SK-MEL-5 (cell line): ENCODE measurements at regions not wholly inside any gene's neighbourhood (a gene's known extent, or its start where the extent isn't known, plus 50 kb on each side); places are given as distances from the start of the nearest gene placed in this dataset.
"Not testable (repeated sequence)": the region's sequence is repeated elsewhere in the genome, so short reads cannot be mapped to it uniquely, and the experiment has no call there.

ENCODE experiments used
- DNase-seq: peaks from one replicate; pipeline ENCODE4 v3.0.0-alpha.2; 2016; ENCODE audit warnings: low read depth, low spot score
- in situ Hi-C: cut with HindIII; loops from 2 replicates; pipeline ENCODE4 v1.10.0; 2016; ENCODE audit warnings: low sequenced_read_pairs, high pct_unique_total_duplicates, low pct_unique_long_range_greater_than_20kb

- in situ Hi-C loops = no loop called here
- no peak for DNase-seq
These were observed 129.7 kb upstream of the ROPN1 start for GRCh38 chr3:124121379-124122312.

- in situ Hi-C loops = no loop called here
- DNase-seq = no peak
These were observed 133.4 kb upstream of the ROPN1 start for GRCh38 chr3:124125315-124125714.

GRCh38 chr3:124126436-124127023 is 134.6 kb upstream of the ROPN1 start:
- in situ Hi-C loops = no loop called here
- peak; percentile 29 for DNase-seq

GRCh38 chr3:124131158-124131557 is 139.2 kb upstream of the ROPN1 start:
- in situ Hi-C loops = no loop called here
- no peak for DNase-seq

- no peak for DNase-seq
- in situ Hi-C loops = no loop called here
These were observed 139.7 kb upstream of the ROPN1 start for GRCh38 chr3:124131580-124131979.

GRCh38 chr3:124132813-124133212 is 140.9 kb upstream of the ROPN1 start:
- DNase-seq = no peak
- in situ Hi-C loops = no loop called here

- no peak for DNase-seq
- in situ Hi-C loops = no loop called here
These were observed 141.5 kb upstream of the ROPN1 start for GRCh38 chr3:124133366-124133940.

- no peak for DNase-seq
- in situ Hi-C loops = no loop called here
These were observed 145.3 kb upstream of the ROPN1 start for GRCh38 chr3:124137216-124137615.

- DNase-seq = no peak
- in situ Hi-C loops = no loop called here
These were observed 146.2 kb upstream of the ROPN1 start for GRCh38 chr3:124138148-124138547.

GRCh38 chr3:124140746-124141145 is 148.8 kb upstream of the ROPN1 start:
- in situ Hi-C loops = no loop called here

GRCh38 chr3:124142389-124142970 is 150.6 kb upstream of the ROPN1 start:
- in situ Hi-C loops = no loop called here
- DNase-seq = no peak

More at GRCh38 chr3:124140746-124141145, 148.8 kb upstream of the ROPN1 start:
- DNase-seq = no peak

GRCh38 chr3:124143047-124143446 is 151.1 kb upstream of the ROPN1 start:
- DNase-seq = no peak
- in situ Hi-C loops = no loop called here

- no peak for DNase-seq
- in situ Hi-C loops = no loop called here
These were observed 152.3 kb upstream of the ROPN1 start for GRCh38 chr3:124144035-124144814.

- in situ Hi-C loops = no loop called here
- DNase-seq = no peak
These were observed 155.5 kb upstream of the ROPN1 start for GRCh38 chr3:124147429-124147828.

- in situ Hi-C loops = no loop called here
- DNase-seq = no peak
These were observed 156.0 kb upstream of the ROPN1 start for GRCh38 chr3:124147946-124148345.

- in situ Hi-C loops = no loop called here
- no peak for DNase-seq
These were observed 157.2 kb upstream of the ROPN1 start for GRCh38 chr3:124149081-124149480.

- no peak for DNase-seq
- in situ Hi-C loops = no loop called here
These were observed 157.8 kb upstream of the ROPN1 start for GRCh38 chr3:124149771-124150170.

- DNase-seq, in situ Hi-C loops: not testable (repeated sequence)
These were observed 161.0 kb upstream of the ROPN1 start for GRCh38 chr3:124152891-124153290.
